GM21825 (cell line): ENCODE measurements at regions not wholly inside any gene's neighbourhood (a gene's known extent, or its start where the extent isn't known, plus 50 kb on each side); places are given as distances from the start of the nearest gene placed in this dataset.

Experiments
- ATAC-seq: cut with Tn5 transposase; IDR thresholded peaks from one replicate; pipeline ENCODE4 v1.9.1; 2021; ENCODE audit warnings: mild to moderate bottlenecking, moderate library complexity; ENCODE audit not compliant: unreplicated experiment

DNA sequence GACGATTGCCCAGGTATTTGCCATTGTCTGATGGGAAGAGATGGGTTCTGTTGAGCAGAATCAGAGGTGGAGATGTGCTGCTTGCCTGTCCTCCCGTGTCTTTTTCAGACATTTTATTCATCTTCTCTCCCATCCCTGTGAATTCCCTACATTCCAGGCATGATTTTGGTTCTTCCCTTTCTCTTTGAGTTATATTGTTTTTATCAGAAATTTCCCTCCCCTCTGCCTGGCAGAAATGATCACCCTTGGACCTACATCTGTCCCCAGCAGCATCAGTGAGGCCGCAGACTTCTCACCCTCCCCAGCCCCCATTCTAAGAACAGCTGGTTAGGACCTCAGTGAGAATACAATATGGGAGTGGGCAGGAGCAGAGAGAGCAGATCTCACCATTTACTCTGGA lies 640.2 kb downstream of the CCDC171 start:
- ATAC-seq, result no peak

DNA sequence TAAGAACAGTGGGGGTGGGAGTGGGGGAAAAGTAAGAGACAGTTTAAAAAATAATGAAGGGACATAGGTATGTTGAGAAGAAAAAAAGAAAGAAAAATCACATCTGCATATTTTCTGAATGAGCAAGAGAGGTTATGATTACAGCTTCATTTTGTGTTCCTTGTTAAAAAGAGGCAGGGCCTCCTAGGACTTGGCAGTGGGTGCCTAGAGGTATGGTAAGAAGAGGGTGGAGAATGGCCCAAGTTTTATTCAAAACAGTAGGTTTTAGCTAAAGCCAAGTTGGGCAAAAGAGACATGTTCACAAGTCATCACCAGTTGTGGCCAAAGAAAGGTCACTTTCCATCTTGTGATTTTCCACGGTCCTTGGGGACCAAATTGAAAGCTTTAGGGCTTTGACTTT lies 643.4 kb downstream of the CCDC171 start:
- ATAC-seq, result no peak

GRCh38 chr9:16197578-16198370 lies 644.9 kb downstream of the CCDC171 start:
- ATAC-seq, result no peak

DNA sequence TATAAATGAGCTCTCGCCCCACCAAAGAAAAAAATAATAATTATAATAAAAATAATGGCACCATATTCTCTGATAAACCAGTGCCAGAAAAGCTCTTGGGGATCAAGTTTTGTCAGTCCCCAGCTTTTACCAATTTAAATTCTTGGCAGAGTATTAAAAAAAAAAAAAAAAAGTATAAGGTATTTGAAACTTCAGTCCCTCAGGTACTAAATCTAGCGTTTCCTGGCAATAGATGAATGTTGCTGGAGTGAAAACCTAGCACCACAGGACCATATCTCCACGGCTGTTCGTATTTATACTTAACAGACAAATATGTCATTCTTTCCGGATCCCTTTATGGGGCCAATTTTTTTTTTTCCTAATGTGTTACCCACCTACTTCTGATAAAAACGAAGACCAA lies 646.2 kb downstream of the CCDC171 start:
- ATAC-seq, result no peak

GRCh38 chr9:16202221-16202620 lies 649.4 kb downstream of the CCDC171 start:
- ATAC-seq, result no peak

DNA sequence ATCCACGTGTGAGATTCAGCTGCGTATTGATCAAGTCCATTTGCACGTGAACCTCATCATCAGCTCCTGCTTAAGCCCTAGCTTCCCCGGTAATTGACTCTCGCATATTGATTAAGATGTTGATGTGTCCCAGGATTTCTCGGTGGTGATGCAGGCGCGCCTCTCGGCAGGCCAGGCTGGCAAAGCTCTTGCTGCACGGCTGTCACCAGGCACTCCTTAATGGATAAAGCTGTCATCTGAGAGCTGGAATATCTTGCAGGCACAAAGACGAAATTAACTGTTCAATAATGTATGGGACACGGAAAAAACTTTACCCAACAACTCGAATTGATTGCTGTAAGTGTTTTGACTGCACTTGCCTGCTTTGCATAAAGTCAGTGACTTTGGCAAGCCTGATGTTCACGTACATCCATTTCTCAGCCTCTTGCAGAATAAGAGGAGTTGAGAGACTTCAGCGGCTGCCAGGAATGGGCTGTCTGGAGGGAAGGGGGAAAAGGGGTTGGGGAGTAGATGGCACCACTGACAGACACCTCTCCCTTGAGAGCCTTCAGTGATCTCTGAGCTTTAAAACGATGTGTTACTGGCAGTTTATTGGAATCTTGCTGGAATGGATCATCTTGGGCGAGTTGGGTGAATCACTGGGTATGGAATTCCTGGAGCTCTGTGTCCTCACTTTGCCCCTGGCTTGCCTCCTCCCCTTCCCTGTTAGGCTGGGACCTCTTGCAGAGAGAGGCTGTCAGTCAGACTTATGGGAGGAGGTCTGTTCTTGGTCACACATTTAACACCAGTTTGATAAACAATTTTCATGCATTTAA lies 650.3 kb downstream of the CCDC171 start:
- ATAC-seq, result no peak

DNA sequence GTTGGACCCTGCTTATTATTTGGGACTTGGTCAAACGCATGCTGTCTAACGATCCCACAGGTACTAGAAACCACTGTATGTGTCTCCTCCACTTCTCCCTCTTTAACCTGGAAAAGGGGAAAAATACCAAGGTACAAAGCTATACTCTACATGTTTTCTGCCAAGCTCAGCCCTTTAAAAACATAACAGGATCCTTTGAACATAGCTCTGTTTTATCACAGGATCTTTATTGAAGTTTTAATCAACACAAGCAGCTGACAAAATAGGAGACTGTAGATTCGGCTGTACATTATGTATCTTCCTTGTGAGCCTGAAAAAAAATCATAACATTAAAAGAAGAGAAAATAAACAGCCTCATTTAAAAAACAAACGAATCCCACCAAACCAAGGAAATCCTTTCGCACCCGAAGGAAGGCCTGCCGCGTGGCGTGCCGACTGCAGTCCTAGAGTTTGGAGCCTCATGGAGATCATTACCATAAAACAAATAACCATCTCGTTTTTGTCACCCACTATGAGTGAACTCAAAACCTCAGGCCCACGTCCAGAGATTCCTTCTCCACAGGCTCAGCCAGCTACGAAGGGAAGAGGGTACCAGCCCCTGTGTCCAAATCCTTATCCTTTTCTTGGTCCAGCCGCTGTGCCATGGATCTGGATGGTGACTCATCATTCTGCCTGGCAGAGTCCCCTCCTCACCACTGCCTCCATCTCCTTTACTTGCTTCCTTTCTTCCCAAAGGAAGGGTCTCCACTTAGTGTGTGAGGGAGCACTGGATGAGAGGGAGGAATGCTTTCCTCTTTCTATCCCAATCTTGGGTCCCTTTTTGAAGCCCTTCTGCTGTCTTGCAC lies 651.1 kb downstream of the CCDC171 start:
- no peak for ATAC-seq

GRCh38 chr9:16205455-16205854 lies 652.6 kb downstream of the CCDC171 start:
- ATAC-seq, result no peak

GRCh38 chr9:16206518-16206917 lies 653.7 kb downstream of the CCDC171 start:
- ATAC-seq, result no peak

DNA sequence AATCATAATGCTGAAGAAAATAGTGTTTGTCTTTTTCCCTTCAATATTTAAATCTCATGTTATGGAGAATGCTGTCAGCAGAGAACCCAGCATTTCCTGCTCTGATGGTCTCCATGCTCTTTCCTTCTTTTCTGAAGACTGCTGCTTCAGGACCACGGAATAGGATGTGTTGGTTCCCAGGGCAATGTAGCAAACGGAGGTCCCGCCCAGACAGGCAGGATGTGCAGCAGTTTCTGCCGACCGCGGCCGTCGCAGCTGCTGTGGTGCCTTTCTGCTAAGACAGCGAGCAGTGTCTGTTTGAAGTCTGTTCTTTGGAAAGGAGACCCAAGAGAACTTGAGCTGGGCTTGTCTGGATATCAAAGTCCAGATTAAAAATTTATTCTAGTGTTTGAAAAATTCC lies 654.3 kb downstream of the CCDC171 start:
- ATAC-seq, result no peak

DNA sequence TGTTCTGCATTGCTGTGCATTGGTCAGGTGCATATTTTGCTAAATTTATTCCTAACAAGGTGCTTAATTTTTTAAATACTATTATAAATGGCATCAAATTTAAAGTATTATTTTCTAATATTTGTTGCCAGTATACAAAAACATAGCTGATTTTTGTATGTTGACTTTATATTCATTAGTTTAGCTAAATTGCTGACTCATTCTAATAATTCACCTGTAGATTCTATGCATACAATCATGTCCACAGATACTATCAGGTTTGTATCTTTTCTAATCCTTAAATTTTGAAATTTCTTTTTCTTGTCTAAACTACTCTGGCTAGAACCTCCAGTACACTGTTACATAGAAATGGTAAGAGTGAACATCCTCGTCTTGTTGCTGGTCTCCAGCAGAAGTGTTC lies 657.6 kb downstream of the CCDC171 start:
- ATAC-seq, result no peak

DNA sequence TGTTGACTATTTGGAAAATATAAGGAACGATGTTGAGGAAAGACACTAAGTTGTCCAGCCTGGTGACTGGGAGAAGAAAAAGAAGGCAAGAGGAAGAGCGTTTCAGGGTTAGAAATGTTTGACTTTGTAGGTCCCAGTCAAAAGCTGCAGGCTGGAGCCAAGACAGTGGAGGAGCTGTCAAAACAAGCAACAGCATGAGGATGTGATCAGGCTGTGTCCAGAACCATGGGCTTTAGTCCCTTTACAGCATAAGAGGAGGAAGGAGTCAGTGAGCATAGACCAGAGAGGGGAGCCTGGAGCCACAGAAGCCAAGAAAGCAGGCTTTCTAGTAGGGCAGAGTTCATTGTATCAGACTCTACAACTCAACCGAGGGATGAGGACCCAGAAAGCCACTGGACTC lies 658.5 kb downstream of the BNC2 start:
- no peak for ATAC-seq

DNA sequence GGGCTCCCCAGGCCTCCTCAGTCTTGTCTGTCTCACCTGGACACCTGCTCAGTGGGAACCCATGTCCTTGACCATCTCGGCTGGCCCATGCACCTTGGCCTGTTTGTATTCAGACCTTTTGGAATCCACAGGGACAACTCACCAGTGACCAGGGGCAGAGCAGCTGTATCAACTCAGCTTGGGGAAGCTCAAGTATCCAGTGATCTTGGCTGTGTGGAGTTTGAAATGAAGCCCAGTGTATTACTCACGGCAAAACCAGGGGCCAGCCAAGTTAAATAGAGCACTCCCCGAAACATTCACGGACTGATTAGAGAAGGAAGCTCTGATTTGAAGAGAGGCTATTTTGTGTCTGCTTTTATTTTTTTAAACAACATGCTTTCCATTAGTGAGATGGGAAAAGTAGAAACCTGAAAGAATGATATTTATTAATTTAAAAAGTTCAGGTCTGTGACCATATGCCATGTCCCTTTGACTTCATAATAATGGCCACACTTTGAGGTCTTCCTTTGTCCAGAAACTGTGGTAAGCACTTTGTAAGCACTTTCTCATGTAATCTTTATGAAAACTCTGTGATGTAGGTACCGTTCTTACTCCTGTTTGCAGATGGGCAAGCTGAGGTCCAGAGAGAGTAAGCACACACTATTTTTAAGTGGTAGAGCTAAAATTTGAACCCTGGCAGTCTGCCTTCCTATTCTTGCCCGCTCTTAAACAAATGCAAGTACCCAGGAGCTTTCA lies 656.5 kb downstream of the BNC2 start:
- no peak for ATAC-seq

- ATAC-seq, result no peak
These were observed 655.7 kb downstream of the BNC2 start for GRCh38 chr9:16214677-16215352.

DNA sequence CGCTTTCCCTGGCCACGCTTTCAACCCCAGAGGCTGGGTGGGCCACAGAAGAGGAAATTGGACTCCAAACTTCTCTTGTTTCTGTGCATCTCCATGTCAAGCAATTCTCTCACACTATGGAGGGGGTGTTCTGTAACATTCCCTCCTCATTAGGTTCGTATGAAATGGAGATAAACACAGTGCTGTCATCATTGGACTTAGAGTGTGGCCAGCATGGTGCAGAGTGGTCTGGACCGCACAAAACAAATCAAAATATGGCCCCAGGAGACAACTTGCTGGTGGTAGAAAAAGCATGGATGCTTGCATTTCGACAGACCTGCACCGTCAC lies 655.2 kb downstream of the BNC2 start:
- no peak for ATAC-seq

DNA sequence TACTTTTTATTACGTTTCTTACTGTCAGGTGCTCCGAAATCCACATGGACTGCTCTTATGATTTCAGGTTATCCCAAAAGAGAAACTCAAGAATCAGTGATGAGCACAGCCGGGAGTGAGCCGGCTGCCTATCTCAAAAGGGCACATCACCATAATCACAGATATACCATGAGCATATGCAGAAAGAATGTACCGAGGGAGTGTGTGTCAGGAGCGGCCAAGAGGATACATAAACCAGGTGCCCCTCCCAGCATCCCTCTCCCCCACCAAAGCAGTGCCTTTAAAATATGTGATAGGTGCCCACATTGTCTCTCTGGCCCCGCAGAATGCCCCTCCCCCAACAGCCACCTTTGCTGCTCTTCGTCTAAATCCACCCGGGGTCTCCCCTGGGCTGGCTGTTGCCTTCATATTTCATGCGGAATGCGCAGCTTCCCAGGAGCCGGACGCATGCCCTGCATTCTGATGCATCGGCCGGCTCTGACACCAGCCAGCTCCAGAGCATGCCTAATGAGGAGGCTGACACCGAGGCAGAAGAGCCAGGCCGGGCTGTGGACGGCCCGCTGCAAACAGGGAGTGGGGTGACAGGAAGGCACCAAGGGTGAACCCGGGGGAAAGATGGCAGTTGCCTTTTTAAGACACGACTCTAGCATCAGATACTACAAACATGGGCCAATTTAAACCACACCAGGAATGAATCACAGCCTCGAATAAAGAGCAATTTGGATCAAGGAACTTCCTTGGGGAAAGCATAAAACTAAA lies 652.3 kb downstream of the BNC2 start:
- ATAC-seq, result no peak

DNA sequence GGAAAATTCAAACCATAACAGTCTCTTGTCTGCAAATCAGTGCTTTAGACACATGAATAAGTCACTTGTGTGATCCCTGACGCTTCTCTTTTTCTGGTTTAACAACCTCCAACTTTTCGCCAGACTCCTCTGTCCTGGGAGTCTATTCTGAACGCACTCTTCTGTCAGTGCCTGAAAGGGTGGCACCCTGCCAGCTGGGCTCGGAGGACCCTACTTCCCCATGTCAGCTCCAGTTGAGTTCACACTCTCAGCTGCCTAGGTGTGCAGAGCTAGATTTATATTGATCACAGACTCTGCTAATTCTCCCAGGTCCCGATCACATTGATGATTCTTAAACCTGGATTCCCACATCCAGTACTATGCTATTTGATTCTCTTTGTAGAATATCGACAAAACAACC lies 649.1 kb downstream of the BNC2 start:
- no peak for ATAC-seq

GRCh38 chr9:16221822-16222547 lies 648.5 kb downstream of the BNC2 start:
- ATAC-seq, result no peak
